T1000 (cell line): ENCODE measurements at regions not wholly inside any gene's neighbourhood (a gene's known extent, or its start where the extent isn't known, plus 50 kb on each side); places are given as distances from the start of the nearest gene placed in this dataset.

Experiments
- DNase-seq: peaks from one replicate; lab custom pipeline; 2025; ENCODE audit warnings: mixed read lengths; lab: John Stamatoyannopoulos, UW

DNA sequence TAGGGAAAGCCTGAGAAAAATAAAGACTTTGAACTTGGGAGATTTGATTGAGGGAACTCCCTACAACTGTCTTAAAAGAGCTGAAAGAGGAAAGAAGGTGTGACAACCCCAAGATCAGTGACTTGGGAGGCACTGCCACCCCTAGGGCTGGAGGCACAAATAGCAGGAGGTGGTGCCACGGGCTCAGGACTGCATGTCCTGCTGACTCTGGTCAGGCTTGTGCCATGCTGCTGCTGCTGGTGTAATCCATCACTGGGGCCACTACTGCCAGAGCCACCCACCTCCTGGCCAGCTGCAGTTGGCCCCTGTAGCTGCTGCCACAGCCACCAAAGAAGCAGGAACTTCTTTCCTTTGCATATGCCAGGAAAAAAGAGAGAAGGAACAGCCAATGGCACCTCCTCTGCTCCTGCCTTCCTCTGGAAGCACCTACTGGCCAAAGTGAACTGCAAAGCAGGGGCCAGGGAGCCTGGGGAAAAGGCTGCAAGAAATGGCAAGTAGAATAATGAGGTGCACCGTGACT, 730.3 kb downstream of the PTPRU start:
- DNase-seq, result no peak

DNA sequence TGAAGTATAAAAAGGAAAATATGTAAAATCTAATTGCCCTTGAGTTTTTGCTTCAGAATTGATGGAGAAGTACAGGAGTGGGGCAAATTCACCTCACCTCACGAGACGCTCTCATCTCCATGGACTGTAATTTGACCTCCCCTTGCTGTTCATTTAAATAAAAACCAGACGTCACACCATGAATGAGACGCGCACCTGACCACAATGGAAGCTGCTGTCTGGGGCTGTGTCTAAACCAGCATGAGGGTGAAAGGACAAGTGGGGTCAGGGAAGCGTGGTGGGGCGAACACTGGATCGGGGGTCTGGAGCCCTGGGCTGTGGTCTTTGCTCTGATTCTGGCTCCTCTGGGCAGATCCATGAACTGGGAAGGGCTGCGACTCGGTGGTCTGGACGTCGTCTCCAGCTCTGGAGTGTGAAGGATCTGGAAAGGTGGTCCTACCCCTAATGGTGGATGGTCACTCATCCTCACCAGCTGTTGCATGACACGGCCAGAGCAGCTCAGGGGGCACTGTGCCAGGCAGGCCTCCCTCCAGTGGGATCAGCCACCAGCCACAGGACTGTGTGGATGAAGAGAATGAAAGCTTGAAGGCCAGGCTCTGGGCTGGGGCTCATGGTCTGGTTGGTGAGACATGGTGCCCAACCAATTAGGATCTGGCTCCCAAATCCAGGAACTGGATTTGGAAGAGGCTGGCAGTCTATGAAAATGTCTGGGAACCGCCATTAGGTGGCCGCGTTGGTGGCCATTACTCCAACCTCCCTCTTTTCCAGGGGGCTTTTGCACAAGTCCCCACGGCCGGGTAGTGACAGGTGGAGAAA, 728.6 kb downstream of the PTPRU start:
- no peak for DNase-seq

DNA sequence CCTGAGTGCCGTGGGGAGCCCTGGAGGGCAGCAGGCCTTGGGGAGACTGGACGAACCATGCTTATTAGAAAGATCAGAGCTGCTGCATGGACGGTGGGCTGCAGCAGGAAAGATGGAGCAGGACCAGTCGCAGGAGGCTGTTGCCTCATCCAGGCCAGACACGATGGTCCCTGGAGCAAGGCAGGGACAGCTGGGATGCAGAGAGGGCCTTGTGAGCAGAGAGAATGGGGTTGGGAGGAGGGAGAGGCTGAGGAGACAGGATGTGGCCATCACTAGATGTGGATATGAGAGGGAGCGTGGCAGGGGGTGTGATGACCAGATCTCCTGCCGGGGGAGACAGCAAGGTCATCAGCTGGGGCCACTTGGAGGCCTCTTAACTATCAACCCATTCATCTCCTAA, 727.6 kb downstream of the PTPRU start:
- DNase-seq, result no peak

DNA sequence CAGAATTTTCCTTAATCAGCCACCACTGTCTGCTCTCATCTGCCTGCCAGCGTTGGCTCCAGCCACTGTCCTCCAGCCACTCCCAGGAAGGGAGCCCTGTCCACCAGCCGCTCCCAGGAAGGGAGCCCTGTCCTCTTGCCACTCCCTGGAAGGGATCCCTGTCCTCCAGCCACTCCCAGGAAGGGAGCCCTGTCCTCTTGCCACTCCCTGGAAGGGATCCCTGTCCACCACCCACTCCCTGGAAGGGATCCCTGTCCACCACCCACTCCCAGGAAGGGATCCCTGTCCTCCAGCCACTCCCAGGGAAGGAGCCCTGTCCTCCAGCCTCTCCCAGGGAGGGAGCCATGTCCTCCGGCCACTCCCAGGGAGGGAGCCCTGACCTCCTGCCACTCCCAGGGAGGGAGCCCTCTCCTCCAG, 726.5 kb downstream of the PTPRU start:
- no peak for DNase-seq

DNA sequence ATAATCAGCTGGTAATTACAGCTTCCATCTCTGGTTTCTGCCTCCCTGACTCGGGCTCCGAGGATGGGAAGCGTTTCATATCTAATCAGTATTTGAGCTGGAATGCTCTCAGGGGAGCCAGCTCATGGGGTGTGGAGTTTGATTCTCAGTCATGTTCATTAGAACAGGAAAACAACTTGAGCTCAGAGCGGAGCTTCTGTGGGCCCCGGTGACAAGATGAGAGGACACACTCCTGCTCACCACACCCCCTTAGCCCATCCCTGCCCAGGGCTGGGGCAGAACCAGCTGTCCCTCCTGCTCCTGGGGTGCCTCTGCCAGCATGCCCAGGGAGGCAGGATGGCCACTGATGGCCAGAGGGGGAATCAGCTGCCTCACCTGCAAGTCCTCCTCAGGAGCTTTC, 726.0 kb downstream of the PTPRU start:
- DNase-seq, result no peak

DNA sequence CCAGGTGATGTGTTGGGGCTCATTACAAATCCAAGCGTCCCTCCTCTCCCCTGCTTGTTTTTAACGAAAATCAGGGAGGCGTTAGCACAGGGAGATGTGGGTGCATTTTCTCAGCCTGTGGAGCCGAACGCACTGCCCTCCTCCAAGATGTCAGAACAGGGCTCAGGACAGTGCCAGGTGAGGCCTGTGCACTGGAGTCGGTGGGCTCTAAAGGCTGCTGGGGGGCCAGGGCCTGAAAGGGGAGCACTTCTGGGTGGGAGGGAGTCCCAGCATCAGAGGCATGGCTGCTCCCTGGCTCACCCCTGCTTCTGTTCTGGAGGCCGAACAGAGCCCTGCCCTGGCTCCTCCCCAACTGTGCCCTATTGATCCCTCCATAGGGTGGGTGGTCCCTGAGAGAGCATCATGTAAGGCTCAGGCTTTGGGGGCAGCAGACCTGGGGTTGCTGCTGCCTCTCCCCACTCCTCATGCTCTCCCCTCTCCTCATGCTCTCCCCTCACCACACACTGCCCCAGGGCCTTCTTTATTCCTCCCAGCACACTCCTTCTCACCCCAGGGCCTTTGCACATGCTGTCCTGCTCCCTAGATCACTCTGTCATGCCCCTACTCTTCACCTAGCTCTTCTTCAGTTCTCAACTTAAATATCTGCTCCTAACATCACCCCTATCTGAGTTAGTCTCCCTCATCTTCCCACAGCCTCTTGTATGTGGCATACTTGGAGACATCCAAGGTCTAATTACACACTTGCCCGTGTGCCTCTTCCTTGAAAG, 725.2 kb downstream of the PTPRU start:
- DNase-seq, result no peak

DNA sequence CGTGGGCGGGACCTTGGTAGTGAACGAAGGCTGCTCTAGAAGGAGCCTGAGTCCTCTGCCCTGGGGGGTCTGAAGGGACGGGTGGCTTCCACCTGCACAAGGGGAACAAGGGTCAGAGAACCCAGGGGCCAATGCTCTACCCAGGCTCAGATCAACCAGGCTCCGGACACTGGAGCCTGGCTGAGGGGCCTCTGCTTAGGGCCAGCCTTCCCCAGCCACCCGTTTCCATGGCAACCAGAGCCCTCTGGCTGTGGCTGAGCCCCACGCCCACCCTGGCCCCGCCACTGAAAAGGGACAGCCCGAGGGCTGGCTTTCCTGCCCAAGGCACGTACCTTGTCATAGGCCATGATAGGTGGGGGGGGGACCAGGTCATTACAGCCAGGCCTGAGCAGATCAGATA, 724.6 kb downstream of the PTPRU start:
- DNase-seq, result no peak

DNA sequence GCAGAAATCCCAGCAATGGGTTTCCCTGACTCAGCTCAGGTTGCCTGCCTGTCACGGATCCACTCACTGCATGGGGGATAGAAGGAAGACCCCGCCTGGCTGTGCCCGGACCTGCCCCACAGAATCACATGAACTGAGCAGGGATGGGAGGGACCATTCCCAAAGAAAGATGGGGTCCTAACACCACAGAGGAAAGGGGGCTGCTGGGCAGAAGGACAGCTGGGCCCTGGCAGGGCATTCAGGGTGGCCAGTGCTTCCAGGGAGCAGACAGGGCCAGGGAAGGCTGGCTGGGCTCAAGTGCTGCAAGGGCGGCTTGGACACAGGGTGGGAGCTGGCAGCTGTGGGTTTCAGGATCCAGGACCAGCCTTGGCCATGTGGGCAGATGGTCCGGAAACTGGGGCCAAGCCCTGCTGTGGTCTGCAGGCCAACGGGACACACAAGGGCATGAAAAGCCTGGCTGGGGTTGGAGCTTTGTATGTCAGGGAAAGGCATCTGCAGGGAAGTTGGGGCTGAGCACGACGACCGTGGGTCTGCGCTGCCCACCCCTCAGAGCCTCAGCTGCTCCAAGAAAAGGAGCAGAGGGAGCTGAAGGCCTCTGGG, 723.9 kb downstream of the PTPRU start:
- no peak for DNase-seq

DNA sequence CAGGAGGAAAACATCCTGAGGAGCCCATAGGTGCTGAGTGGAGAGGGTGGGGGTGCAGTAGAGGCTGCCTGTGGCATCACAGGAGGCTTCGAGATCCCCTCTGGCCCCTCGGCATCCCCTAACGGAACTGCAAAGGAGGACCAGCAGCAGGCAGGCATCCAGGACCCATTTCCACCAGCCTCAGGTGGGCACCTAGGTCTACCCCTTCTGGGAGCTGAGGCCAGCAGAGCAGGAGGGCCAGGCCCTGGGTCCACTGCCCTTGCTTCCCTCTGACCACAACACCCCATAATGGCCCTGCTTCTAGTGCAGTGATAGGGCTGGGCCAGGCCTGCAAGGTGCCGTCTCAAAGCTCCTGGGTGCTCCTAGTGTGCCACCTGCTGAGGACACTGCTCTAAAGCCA, 723.0 kb downstream of the PTPRU start:
- DNase-seq, result no peak

DNA sequence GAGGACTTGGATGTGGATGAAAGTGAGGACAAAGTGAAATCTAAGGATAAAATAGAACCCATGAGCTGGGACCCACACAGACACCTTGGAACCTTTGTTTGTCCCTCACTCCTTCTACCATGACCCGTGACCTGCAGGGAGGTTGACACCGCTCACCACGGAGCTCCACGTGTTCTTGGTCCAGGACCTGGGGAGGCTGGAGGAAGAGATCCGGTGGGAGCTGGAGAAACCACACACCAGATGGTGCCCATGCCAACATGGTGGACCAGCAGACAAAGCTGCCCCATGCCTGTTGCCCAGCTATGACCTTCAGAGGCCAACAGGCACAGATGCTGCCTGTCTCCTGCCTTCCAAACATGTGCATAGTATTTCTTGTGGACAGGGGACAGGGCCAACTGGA, 721.9 kb downstream of the PTPRU start:
- DNase-seq, result no peak

DNA sequence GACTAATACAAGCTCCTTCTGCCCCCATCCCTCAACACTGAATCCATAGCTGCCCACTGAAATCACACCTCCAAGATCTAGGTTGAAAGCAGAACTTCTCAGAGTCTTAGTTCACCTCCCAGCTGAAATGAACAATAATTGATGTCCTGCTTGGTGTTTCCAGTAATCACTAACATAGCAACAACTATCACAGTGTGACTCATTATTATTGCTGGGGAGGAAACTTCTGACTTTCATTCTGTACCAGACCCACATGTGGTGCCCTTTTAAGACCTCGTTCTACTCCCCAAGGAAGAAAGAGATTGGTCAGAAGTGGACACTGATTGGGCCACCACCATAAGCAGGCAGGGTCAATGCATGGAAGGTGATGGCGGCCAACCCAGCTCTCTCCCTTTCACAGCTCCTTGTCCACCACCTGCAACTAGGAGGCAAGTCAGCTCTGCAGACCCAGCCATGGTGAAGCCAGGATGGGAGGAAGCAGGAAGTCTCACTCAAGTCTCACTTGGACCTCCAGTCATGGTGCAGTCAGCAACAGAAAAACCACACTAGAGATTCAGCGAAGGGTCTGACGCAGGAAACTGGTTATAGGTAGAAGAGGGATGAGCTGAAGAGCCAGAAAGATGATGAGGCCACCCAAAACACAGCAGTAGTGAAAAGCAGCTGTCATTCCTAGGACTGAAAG, 720.2 kb downstream of the PTPRU start:
- DNase-seq, result no peak

DNA sequence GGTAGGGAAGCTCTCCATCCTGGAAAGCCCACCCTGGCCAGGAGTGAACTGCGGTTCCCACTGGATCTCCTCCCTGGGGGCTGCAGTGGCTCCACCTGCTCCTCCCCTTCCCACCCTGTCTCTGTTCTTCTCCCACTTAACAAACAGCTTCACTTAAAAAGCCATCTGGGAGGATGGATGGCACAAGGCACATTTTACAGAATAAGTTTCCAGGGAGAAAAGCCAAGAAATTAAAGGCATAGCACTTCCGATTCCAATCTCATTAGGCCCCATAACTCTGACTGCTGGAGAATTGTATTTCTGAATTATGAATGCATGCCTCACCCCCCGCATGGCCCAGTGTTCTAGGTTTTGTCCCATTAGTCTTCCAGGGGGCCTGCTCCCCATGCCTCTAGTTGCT, 718.3 kb downstream of the PTPRU start:
- no peak for DNase-seq

DNA sequence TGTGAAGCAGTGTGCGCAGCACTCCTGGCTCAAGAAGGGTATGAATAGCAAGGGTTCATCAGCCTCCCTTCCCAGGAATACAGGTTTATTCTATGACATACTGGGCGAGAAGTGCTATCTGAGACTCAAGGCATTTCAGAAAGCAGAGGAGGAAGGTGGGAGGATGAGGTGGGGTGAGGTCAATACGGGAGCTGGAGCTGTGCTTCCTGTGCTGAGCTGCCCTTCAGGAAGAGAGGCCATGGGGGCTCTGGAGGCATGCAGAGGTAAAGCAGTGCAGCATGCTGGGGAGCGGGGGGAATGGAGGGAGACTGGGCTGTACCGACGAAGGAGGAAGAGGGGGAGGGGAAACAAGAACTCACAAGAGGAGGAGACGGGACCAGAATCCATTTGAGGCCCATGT, 717.6 kb downstream of the PTPRU start:
- no peak for DNase-seq

DNA sequence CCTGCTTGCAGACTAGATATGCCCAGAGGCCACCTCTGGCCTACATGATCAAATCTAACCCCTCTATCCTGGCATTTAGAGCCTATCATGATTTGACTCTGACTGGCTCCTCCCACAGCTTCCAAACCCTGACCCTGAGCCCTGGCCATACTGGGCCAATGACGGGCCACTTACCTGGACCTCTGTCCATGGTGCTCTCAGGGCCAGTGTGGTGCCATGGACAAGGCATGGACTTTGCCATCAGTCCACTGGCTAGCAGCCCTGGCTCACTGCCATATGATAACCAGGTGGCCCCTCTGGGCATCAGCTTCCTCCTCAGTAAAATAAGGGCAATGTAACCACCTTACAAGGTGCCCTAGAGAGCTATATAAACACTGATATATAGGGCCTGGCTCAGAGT, 713.4 kb downstream of the PTPRU start:
- DNase-seq, result no peak

DNA sequence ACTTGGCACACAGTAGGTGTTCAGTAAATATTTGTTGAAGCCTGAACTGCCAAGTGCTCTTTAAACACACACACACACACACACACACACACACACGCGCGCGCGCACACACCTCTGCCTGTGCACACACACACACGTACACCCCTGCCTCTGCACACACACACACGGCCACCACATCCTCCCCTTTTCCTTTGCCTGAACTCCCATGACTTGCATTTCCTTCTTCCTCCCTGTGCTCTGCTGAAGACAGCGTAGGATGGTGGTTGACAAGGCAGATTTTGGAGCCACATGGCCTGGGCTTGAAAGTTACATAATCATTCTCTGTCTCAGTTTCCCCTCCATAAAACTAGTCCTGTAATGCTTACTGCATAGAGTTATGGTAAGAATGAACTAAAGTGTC, 712.3 kb downstream of the PTPRU start:
- DNase-seq, result no peak

DNA sequence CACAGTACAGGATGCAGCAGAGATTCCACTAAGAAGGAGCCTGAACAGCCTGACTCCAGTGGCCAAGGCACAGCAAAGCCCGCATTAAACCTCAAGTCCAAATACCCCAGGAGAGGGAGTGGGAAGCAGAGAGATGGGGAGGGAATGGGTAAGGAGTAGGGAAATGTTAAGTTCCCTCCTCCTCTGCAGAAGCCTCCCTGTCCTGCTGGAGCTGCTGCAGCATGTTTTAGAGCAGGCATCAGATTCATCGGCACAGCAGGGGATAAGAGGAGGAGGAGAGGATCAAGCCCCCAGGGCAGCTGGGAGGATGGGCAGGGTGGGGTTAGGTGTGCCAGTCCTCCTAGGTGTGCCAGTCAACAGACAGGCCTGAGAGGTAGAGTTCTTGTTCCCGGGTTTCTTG, 709.7 kb downstream of the PTPRU start:
- DNase-seq, result no peak

DNA sequence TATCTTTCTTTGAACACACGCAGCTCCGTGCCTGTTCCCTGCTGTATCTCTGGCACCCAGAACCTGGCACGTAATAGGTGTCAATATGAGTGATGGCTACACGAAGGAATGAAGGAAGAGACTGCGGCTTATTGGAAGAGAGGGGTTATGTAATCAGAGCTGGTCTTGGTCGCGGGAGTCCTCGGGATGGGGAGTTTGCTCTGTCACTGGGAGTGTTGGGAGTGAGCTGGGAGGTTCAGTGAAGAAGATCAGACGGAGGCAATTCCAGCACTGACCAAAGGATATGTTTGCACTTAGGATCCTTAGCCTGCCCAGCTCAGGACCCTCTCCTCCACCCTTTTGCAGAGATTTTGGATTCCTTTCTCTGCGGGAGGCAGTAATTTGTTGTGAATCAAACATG, 709.1 kb downstream of the PTPRU start:
- no peak for DNase-seq

DNA sequence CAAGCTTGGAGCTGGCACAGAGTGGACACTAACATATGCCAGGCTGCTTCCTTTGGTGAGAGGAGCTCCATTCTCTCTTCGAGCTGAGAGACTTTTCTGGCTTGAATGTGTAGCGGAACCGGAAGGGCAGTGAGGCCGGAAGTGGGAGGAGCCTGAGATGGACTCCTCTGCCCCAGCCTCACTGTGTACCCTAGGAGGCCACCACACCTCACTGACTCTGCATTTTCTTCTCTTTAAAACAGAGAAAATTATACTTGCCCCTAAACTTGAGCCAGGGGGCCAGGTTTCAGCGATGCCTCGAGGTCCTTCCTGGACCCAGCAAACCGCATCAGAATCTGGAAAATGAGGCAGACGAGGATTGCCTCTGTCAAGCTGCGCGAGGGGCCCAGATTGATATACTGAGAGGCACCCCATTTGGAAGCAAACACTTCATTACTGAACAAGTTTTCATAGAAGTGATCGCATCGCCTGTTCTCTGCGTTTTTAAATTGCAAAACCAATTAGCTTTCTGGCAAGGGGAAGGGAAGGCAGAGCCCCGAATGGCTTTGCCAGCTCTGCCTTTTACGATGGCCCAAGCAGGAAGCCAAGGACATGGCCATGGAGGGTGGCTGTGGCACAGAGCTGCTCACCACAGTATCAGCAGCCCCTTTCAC, 708.1 kb downstream of the PTPRU start:
- no peak for DNase-seq

DNA sequence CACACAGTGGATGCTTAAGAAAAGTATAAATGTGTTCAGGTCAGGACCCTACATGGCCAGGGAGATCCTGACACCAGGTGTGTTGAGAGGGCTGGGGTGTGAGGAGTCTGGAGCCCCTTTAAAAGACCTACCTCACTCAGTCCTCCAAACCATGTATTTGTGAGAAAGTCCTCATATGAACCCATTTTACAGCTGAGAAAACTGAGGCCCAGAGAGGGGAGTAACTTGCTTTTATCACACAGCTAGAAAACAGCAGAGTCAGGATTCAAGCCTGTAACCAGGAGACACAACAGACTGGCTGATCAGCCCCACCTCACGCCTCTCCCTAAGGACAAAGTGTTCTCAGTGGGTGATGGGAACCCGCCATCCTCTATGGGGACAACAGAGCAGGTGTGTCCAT, 706.7 kb downstream of the PTPRU start:
- no peak for DNase-seq

DNA sequence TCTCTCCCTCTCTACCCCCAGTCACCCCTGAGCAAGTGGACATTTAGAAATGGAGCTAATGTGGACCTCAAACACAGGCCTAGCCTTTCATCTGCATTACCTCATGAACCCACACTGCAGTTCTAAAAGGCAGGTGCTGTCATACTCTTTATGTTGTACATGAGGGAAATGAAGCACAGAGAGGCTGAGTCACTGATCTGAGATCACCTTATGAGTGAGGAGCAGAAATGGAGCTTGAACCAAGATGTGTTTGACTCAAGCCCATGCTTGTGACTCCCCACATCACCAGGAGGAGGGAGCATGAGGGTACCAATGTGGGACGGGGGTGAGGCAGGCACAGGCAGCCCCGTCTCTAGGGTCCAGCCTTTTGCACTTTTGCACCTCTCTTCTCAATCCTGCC, 702.8 kb downstream of the PTPRU start:
- no peak for DNase-seq

DNA sequence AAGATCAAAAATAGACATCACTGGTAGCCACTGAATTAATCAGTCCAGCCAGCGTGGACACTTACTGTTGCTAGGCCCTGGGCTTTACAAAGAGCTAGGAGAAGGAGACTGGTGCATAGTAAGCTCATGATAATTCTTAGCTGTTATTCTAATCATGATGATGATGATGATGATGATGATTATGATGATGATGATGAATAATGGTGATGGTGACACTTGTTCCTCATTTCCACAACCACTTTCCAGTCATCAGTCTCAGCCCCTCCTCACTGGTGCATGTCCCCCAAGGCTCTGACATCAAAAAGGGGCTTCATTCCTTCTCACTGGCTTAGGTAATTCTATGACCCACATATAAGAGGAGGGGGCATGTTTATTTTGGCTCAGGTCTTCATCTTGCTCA, 701.0 kb downstream of the PTPRU start:
- DNase-seq, result no peak

DNA sequence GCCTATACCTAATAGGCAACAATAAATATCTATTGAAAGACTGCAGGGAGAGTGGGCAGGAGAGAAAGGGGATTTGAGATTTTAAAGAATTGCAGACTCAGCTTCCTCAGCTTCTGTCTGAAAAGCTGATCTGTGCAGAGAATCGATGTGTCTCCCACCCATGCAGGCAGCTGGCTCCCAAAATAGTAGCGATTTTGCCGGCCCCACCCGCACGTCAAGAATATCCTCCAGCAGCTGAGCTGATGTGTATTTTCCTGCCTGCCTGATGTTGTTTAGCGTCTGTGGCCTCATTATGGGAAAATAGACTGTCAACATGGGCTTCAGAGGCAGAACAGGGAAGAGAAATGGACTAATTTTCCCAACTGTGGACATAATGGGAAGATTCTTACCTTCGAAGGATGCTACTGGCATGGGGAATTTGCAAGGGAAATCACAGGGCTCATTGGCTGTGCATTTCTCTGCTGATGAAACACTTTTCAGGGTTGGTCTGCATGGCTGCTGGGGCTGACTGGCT, 699.8 kb downstream of the PTPRU start:
- no peak for DNase-seq
